Activated CD4-positive, alpha-beta T cell treated with anti-CD3 and anti-CD28 coated beads, Interleukin-2, amount 50 U/mL, for 16 hours (primary cell): ENCODE measurements at regions not wholly inside any gene's neighbourhood (a gene's known extent, or its start where the extent isn't known, plus 50 kb on each side); places are given as distances from the start of the nearest gene placed in this dataset.
A peak's percentile ranks its signal among the peaks of the same experiment; 100 is the strongest.
"Not testable (repeated sequence)": the region's sequence is repeated elsewhere in the genome, so short reads cannot be mapped to it uniquely, and the experiment has no call there.

Experiments used
- DNase-seq: peaks from one replicate; pipeline ENCODE4 v3.0.0-alpha.2; 2020

DNA sequence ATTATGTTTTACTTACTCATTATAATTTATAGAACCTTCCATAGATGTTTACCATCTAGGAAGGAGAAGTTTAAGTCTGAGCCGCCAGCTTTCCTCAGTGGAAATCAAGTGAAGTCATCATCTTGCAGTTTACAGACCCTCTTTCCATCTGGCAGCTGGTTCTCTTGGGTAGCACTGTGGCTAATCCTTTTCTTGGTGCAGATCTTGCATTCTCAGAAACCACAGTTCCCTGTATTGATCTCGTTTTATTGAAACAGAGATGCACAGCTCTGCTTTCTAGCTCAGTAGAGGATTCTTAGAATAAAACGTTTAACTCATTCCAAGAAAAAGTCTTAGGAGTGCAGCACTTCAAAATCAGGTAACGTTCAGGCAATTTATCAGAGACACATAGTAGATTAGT is 1154.7 kb downstream of the FOXD4L5 start:
- DNase-seq, result not testable (repeated sequence)

DNA sequence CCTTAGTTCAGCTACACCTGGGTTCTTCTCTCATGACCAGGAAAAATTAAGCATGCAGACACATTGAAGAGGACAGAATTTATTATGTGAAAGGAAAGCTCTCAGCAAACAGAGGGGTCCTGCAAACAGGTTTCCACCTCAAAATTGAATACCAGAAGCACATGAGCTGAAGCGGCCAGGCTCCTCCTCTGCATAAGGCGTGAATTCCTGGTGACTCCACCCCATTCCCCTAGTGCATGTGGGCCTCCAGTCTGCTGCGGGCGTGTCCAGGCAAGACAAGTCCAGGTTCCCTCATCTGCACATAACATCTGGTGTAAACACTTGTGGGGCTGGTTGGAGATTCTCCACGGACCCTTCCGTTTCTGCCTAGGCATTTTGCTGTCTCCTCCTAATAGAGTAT is 1156.4 kb downstream of the FOXD4L5 start:
- DNase-seq, result no peak

DNA sequence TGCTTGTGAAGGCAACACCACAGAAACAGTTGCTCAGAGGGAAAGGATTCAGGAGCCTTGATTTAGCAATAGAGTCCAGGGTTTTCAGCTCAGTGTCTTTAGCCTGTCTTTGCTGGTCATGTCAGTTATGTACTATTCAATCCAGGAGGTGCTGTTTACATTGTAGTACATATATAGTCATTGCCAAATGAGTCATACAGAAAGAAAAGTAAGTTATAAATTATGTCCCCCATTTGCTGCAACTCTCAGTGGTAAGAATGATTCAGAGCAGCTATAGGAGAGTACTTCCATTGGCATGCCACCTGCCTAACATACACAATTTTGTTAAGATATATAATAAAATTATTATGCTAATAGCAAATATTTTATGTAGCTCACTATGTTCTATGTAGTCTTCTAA is 1163.4 kb downstream of the FOXD4L5 start:
- DNase-seq, result not testable (repeated sequence)

DNA sequence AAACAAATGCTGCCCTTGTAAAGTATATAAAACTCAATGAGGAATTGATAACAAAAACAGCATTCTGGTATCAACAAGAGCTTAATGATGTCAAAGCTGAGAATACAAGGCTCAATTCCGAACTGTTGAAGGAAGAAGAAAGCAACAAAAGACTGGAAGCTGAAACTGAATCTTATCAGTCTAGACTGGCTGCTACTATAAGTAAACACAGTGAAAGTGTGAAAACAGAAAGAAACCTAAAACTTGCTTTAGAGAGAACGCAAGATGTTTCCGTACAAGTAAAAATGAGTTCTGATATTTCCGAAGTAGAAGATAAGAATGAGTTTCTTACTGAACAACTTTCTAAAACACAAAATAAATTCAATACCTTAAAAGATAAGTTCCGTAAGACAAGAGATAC is 1167.7 kb downstream of the FOXD4L5 start:
- DNase-seq, result not testable (repeated sequence)

DNA sequence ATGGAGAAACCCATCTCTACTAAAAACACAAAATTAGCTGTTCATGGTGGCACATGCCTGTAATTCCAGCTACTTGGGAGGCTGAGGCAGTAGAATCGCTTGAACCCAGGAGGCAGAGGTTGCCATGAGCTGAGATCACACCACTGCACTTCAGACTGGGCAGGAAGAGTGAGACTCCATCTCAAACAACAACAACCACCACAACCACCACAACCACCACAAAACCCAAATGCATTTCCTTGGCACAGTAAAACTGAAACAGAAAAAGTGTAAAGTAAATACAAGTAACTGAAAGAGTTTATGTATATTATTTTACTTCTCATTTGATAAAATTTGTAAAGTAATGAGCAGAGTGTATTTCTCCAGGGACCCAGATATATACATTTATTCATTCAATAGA is 1177.1 kb downstream of the FOXD4L5 start:
- peak; percentile 20 for DNase-seq

DNA sequence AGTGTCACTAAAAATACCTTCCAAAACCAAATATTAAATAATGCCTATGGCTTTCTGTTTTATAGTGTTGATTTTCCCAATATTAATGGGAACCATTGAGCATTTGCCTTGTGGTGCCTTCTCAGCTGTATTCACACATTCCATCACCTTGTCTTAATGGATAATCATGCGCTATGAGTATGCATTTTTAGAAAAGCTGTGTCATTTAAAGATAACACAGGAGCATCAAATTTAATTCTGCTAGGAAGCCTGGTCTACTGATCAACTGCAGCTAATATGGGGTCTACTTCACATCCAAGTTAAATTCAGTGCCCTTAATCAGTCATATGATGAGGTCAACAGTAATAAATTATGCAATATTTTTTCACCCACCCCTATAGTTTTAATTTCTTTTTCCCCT is 1177.8 kb downstream of the FOXD4L5 start:
- not testable (repeated sequence) for DNase-seq

DNA sequence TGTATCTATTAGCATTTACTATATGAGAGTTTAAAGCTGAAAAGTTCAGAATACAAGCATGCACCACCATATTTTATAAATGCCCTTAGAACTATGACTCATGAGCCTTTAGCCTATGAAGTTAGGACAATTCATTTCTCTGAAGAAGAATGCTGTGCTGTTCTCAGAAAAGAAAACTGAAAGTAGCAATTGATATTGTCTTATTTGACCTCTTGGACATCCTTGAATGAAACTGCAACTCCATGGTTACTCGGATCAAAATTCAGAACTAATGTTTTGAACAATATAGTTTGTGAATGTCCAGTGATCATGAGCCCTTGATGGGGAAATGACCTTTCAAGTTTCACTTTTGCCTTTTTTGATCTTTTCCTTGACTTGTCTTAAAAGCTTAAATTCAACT is 1179.8 kb downstream of the FOXD4L5 start:
- not testable (repeated sequence) for DNase-seq

DNA sequence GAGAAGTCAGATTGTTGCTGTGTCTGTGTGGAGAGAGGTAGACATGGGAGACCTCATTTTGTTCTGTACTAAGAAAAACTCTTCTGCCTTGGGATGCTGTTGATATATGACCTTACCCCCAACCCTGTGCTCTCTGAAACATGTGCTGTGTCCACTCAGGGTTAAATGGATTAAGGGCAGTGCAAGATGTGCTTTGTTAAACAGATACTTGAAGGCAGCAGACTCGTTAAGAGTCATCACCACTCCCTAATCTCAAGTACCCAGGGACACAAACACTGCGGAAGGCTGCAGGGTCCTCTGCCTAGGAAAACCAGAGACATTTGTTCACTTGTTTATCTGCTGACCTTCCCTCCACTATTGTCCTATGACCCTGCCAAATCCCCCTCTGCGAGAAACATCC is 1183.5 kb downstream of the FOXD4L5 start:
- DNase-seq, result not testable (repeated sequence)

DNA sequence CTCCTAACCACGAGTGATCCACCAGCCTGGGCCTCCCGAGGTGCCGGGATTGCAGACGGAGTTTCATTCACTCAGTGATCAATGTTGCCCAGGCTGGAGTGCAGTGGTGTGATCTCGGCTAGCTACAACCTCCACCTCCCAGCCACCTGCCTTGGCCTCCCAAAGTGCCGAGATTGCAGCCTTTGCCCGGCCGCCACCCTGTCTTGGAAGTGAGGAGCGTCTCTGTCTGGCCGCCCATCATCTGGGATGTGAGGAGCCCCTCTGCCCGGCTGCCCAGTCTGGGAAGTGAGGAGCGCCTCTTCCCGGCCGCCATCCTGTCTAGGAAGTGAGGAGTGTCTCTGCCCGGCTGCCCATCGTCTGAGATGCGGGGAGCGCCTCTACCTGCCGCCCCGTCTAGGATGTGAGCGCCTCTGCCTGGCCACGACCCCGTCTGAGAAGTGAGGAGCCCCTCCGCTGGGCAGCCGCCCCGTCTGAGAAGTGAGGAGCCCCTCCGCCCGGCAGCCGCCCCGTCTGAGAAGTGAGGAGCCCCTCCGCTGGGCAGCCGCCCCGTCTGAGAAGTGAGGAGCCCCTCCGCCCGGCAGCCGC is 1184.3 kb downstream of the FOXD4L5 start:
- not testable (repeated sequence) for DNase-seq

DNA sequence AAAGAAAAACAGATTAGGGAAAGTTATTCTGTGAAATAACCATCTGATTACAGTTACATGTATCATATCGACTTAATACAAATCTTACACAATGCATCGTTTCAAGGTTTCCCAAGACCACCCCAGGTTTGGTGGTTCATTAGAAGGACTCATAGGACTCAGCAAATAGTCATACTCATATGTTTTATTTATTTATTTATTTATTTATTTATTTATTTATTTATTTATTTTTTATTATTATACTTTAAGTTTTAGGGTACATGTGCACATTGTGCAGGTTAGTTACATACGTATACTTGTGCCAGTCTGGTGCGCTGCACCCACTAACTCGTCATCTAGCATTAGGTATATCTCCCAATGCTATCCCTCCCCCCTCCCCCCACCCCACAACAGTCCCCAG is 1199.0 kb downstream of the FOXD4L5 start:
- DNase-seq, result not testable (repeated sequence)

DNA sequence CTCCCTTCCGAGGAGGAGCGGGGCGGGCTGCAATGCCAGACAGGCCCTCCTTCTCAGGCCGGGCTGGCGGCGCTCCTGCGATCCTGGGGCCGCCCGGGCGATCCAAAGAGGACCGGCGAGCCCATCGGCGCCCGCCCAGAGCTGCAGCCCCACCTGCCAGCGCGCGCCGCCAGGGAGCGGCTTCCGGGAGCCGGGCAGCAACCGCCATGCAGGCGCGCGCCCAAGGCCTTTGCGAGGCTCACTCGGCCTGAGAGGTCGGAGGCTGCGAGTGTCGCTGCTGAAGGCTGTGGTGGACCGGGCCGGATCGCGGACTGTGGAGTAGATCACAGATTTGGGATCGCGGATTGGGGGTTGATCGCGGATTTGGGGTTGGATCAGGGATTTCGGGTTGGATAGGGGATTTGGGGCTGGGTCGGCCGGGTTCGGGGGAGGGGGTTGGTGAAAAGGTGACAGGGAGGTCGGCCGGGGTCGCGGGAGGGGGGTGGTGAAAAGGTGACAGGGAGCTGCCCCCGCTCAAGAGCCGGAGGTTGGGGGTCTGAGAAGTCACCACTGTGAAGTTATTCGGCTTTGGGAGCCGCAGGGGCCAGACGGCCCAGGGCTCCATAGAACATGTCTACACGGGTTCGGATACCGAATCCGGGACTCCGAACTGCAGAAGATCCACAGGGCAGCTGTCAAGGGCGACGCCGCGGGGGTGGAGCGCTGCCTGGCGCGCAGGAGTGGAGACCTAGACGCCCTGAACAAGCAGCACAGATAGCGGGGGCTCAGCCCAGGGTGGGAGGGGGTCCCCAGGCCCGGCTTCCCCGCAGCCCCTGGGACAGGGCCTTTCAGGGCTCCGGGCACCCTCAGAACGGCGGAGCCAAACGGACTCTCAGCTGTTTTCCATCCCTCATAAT is 1213.4 kb downstream of the FOXD4L5 start:
- DNase-seq, result not testable (repeated sequence)

DNA sequence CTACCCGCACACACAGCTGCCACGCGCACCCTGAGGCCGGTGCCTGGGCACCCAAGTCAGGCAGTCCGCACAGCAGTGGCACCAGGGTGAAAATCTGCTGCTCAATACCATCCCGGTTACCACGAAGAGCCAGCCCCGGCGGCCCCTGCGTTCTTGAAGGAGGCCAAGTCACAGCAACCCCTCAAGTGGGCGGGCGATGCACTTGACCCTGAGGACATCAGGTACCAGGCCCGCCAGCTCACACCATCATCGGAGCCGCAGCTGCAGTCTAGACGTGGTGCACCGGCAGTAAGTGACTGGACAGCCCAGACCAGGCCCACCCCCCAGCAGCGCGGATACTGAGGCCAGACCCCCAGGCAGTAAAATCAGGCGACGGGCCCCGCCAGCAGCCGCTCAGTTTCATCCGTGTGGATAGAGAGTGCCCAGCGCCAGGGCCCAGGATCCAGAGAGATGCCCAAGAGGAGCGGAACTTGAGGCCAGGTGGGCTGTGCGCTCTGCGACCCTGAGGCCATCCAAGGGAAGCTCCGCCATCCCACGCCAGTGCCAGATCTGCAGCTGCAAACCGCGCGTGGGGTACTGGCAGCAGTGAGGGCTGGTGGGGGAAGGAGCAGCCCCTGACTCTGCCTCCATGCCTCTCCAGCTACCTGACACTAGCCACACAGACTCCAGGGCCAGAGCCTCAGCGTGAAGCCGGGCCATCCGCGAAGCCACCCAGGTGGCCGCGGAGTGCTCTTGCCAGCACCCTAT is 1214.2 kb downstream of the FOXD4L5 start:
- DNase-seq, result not testable (repeated sequence)

DNA sequence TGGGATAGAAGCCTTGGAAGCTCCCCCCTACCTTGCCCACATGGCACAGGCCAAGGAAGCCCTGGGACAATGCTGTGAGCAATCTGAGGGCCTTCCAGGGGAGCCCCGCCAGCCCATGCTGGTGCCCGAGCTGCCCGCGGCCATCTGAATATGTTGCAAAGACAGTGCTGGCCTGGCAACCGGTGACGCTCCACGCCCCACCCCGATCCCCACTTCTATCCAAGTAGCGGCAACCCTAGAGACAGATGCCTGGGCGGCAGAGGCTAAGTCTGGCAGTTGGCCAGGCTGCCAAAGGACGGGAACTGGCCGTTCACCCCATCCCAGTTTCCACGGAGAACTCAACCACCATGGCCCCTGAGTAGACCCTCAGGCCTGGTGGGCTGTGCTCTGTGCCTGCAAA is 1214.9 kb downstream of the FOXD4L5 start:
- not testable (repeated sequence) for DNase-seq

DNA sequence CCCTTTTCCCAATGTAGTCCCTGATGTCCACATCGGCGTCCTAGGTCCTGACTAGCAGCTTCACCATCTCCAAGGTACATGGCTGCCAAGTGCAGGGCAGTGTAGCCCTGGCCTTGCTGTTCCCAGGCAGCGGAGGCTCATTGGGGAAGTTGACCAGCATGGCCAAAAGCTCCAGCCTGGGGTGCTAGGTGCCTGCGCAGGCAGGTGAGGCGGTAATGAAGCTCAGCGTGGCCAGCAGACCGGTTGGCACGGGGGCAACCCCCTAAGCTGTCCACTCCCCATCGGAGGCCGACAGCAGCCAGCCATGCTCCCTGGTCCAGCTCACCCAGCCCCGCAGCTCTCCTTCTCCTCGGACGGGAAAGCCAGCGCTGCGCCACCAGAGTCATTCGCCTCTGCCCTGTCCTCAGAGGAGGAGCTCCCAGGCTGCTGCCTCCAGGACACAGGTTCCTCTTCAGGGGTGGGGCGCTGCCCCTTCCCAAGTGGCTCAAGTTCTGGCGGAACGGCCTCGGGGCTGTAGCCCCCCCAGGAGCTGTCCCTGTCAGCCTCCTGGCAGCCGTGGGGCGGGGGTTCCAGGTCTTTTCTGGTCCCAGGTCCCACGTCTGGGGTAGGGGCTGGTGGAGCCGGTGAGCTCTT is 1218.2 kb downstream of the FOXD4L5 start:
- DNase-seq, result no peak

DNA sequence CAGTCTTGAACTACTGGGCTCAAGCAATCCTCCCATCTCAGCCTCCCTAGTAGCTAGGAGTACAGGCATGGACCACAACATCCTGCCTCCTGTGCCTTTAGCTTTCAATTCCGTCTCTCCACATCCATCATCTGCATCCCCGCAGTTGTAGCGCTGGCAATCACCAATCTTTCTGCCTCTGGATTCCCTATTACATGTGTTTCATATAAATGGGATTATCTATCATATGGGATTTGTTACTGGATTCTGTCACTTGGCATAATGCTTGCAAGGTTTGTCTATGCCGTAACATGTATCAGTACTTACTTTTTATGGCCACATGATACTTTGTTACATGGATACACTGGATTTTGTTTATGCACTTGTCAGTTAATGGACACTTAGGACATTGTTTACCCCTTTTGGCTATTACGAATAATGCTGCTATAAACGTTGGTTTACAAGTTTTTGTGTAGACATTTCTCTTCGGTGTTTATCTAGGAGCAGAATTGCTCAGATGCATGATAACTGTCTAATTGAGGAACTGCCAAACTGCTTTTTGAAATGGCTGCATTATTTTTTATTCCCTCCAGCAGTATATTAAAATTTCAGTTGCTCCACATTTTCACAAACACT is 1223.9 kb downstream of the FOXD4L5 start:
- no peak for DNase-seq

DNA sequence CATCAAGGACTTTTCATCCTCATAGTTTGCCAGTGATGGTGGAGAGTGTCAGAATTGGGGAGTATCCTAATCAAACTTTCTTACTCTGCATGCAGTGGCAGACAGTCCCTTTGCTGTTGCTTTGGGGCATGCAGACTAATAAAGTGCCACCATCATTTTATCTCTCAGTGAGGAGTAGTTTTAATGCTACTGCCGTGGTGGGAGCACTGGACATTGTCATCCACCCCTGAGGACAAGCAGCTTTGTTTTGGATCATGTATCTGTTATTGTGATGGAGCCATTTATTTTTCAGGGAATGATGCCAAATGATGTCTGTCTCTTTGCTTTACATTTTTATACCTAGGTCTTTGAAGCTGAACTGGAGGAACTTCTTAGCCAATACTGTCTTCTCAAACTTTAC is 1226.9 kb downstream of the FOXD4L5 start:
- DNase-seq, result not testable (repeated sequence)

DNA sequence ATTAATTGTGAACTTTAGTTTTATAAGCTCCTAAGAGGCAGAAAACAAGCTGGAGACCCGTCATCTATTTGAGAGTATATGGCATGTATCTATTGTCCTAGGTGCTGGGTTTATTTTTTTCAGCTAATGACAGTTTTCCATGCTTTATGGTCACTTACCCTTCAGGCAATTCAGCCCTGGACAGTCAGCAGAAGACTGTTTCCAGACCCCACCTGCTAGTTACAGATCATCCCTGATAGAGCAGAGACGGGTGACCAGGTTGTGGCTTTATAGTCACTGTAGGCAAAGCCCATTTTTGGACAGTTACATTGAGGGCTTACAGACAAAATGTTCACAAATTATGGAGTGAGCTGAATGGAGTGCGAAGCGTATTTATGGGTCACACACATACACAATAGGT is 1227.5 kb downstream of the FOXD4L5 start:
- DNase-seq, result no peak

DNA sequence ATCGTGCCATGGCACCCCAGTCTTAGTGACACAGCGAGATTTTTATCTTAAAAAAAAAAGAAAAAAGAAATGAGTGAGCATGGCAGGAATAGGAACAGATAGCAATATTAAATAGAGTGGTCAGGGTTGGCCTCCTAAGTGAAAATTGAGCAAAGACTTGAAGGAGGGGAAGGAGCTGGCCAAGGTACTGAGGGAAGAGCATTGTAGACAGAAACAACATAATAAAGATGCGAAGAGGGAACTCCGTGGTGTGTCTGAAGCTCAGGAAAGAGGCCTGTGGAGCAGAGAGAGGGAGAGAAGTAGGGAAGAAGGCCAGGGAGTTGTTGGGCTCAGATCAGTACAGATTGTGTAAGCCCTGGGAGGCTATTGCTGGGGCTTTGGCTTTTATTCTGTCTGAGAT is 1256.1 kb downstream of the FOXD4L5 start:
- not testable (repeated sequence) for DNase-seq

DNA sequence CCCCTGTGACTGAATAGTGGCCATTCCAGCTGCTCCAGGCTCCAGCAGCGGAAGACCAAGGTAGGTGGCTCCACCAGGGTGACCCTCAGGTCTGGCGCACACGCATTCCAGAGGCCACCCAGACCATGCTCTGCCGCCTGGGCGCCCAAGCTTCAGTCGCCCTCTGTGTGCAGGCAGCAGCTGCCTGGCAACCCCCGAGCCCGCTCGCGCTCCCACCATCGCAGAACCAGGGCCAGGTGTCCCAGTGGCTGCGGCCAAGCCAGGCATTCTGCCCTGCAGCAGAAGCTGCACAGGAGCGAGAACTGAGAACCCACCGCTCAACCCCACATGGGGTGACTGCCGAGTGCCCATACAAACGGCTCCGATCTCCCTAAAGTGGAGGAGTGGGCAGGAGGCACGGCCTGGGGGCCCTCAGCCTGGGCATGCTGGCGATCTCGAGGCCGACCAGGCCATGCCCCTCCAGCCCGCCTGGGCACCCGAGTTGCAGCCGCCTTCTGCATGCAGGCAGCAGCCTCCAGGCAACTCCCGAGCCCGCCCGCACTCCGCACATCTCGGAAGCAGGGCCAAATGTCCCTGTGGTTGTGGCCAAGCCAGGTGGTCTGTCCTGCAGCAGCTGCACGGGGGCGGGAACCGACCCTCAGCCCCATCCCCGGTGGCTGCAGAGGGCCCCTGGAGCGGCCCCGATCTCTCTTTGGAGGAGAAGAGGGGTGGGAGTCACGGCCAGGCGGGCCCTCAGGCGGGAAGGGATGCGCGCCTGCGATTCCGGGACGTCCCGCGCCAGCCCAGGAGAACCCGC is 1264.1 kb downstream of the FOXD4L5 start:
- DNase-seq, result not testable (repeated sequence)

DNA sequence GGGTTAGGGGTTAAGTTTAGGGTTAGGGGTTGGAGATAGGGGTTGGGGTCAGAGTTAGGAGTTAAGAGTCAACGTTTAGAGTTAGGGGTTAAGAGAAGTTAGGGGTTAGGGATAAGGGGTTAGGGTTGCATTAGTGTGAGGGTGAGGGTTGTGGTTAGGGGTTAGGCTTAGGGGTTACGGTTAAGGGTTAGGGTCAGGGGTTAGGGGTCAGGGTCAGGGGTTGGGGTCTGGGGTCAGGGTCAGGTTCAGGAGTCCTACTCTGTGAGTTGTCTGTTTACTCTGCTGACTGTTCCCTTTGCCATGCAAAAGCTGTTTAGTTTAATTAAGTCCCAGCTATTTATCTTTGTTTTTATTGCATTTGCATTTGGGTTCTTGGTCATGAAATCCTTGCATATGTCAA is 1267.3 kb downstream of the FOXD4L5 start:
- not testable (repeated sequence) for DNase-seq

DNA sequence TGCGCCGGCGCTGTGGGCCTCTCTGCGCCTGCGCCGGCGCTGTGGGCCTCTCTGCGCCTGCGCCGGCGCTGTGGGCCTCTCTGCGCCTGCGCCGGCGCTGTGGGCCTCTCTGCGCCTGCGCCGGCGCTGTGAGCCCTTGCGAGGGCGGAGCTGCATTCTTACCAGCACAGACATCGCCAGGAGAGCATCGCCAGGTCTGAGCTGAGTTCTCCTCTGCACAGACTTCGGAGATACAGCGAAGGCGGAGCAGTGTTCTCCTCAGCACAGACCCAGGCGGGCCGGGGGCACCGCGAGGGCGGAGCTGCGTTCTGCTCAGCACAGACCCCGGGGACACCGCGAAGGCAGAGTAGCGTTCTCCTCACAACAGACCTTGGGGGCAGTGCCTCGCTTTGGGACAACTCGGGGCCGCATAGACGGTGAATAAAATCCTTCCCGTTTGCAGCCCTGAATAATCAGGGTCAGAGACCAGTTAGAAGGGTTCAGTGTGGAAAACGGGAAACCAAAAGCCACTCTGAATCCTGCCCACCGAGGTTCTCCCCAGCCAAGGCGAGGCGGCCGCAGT is 1268.1 kb downstream of the FOXD4L5 start:
- DNase-seq, result not testable (repeated sequence)
